SU-DHL-6 (cell line): ENCODE measurements at regions not wholly inside any gene's neighbourhood (a gene's known extent, or its start where the extent isn't known, plus 50 kb on each side); places are given as distances from the start of the nearest gene placed in this dataset.
"Not testable (repeated sequence)": the region's sequence is repeated elsewhere in the genome, so short reads cannot be mapped to it uniquely, and the experiment has no call there.

Experiments used
- H2AFZ ChIP-seq: fragments of 200-600 bp; sonication (generic); 2 replicates; pipeline ENCODE4 v1.6.1; 2014; ENCODE audit warnings: low read depth, mild to moderate bottlenecking, moderate library complexity, mixed read lengths, antibody characterized with exemption, low read length; ENCODE audit not compliant: severe bottlenecking
- H3F3A ChIP-seq: fragments of 200-600 bp; shearing (Covaris generic); 2 replicates; pipeline ENCODE4 v1.6.0; 2016; ENCODE audit warnings: antibody characterized with exemption, mild to moderate bottlenecking; ENCODE audit not compliant: insufficient read depth
- H3K27ac ChIP-seq: fragments of 200-600 bp; sonication (generic); 2 replicates; pipeline ENCODE4 v1.5.1; 2016; ENCODE audit warnings: low read depth, mild to moderate bottlenecking, low read length, moderate library complexity, mixed read lengths
- H3K27me3 ChIP-seq: fragments of 200-600 bp; sonication (generic), shearing (Covaris generic); 2 replicates; pipeline ENCODE4 v1.6.0; 2014; ENCODE audit warnings: mild to moderate bottlenecking, low read length
- H3K36me3 ChIP-seq: fragments of 200-600 bp; sonication (generic); 2 replicates; pipeline ENCODE4 v1.6.1; 2014; ENCODE audit warnings: mild to moderate bottlenecking, low read length, mixed read lengths
- H3K4me2 ChIP-seq: fragments of 300-600, 200-600 bp; shearing (Covaris generic), sonication (generic); 2 replicates; pipeline ENCODE4 v1.6.0; 2014; ENCODE audit warnings: low read length, low read depth, mild to moderate bottlenecking; ENCODE audit not compliant: poor library complexity, severe bottlenecking
- H3K4me3 ChIP-seq: fragments of 200-600 bp; sonication (generic); 2 replicates; pipeline ENCODE4 v1.5.1; 2014; ENCODE audit warnings: antibody characterized with exemption, low read length, mild to moderate bottlenecking, mixed read lengths; ENCODE audit not compliant: insufficient read depth, poor library complexity, severe bottlenecking
- H3K79me2 ChIP-seq: fragments of 200-600 bp; sonication (generic); 2 replicates; pipeline ENCODE4 v1.6.1; 2014; ENCODE audit warnings: mild to moderate bottlenecking, low read length, moderate library complexity; ENCODE audit not compliant: insufficient read depth
- H3K9ac ChIP-seq: fragments of 200-600 bp; sonication (generic); 2 replicates; pipeline ENCODE4 v1.7.0; 2014; ENCODE audit warnings: mild to moderate bottlenecking, low read length
- H3K9me2 ChIP-seq: fragments of 200-600 bp; sonication (generic); replicated peaks from 2 replicates; pipeline ENCODE4 v1.6.1; 2014; ENCODE audit warnings: low read length; ENCODE audit not compliant: insufficient read depth
- H3K9me3 ChIP-seq: fragments of 200-600 bp; sonication (generic); 2 replicates; pipeline ENCODE4 v1.6.1; 2014; ENCODE audit warnings: low read length, mixed read lengths; ENCODE audit not compliant: insufficient read depth
- H4K20me1 ChIP-seq: fragments of 200-600 bp; sonication (generic); 2 replicates; pipeline ENCODE4 v1.6.1; 2014; ENCODE audit warnings: low read depth, mild to moderate bottlenecking, antibody characterized with exemption, low read length, moderate library complexity, mixed read lengths
- EZH2phosphoT487 ChIP-seq: fragments of 200-600 bp; sonication (generic), shearing (Covaris generic); conservative IDR thresholded peaks from 2 replicates; pipeline ENCODE4 v1.6.1; 2018; ENCODE audit warnings: mild to moderate bottlenecking, antibody characterized with exemption, low read length, moderate library complexity, mixed read lengths
- TF ChIP-seq, protein P1 (sequence below): fragments of 200-600 bp; sonication (generic); IDR thresholded peaks from one replicate; pipeline ENCODE4 v1.5.1; 2017; ENCODE audit warnings: antibody characterized with exemption, mild to moderate bottlenecking, low read length, moderate library complexity; ENCODE audit not compliant: insufficient read depth, poor library complexity, severe bottlenecking

DNA sequence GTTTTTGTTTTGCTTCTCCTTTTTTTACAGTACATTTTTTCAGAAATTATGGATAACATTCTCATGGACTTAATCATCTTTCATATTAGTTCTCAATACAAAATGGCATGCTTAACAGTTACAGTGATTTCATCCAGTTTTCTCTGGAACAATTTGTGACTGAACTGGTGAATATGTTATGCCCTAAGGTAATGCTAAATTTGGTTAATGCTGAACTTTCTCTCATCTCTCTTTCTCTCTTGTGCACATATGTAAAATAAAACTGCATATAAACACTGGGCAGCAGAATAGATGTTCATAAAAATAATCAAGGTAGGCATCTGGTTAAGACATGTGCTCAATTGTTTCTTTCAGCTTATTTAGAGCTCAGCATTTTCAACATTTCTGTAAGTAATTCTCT is 196.3 kb upstream of the TMEFF2 start:
- H3K36me3 ChIP-seq: no peaks in the 10 kb centered on the region
- TF ChIP-seq, protein P1, sequence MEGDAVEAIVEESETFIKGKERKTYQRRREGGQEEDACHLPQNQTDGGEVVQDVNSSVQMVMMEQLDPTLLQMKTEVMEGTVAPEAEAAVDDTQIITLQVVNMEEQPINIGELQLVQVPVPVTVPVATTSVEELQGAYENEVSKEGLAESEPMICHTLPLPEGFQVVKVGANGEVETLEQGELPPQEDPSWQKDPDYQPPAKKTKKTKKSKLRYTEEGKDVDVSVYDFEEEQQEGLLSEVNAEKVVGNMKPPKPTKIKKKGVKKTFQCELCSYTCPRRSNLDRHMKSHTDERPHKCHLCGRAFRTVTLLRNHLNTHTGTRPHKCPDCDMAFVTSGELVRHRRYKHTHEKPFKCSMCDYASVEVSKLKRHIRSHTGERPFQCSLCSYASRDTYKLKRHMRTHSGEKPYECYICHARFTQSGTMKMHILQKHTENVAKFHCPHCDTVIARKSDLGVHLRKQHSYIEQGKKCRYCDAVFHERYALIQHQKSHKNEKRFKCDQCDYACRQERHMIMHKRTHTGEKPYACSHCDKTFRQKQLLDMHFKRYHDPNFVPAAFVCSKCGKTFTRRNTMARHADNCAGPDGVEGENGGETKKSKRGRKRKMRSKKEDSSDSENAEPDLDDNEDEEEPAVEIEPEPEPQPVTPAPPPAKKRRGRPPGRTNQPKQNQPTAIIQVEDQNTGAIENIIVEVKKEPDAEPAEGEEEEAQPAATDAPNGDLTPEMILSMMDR: no peak
- TF ChIP-seq EZH2phosphoT487: no peak
- H3K4me3 ChIP-seq: no peak overlapping the region
- H3F3A ChIP-seq: no peaks in the 10 kb centered on the region
- H3K27me3 ChIP-seq: no peaks in the 10 kb centered on the region
- no peak overlapping the region for H3K27ac ChIP-seq
- no peak overlapping the region for H3K4me2 ChIP-seq
- no peaks in the 10 kb centered on the region for H4K20me1 ChIP-seq
- no peaks in the 10 kb centered on the region for H3K9me2 ChIP-seq
- H3K9me3 ChIP-seq: no peaks in the 10 kb centered on the region
- no peak overlapping the region for H3K9ac ChIP-seq
- H3K79me2 ChIP-seq: no peaks in the 10 kb centered on the region
- no peak overlapping the region for H2AFZ ChIP-seq

DNA sequence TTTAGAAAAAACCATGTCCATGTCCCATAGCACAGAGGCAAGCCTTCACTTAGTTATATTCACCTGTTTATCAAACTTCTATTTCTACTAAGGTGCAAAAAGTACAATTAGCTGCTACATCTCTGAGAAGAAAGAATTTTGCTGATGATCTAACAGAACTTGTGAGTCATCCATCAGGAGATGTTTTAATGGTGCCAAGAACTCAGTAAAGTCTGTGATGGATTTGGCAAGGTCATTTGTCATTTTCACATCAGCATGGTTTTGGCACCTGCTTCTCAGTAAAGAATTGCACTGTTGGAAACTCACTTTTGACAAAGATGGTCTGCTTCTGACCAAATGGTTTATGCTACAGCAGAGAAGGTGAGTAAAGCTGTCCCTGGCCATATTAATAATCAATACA is 195.7 kb upstream of the TMEFF2 start:
- no peak overlapping the region for H3K4me3 ChIP-seq
- H3K36me3 ChIP-seq: no peaks in the 10 kb centered on the region
- no peak overlapping the region for H3K4me2 ChIP-seq
- no peaks in the 10 kb centered on the region for H3K9me3 ChIP-seq
- H3K27me3 ChIP-seq: no peaks in the 10 kb centered on the region
- no peaks in the 10 kb centered on the region for H4K20me1 ChIP-seq
- TF ChIP-seq, protein P1: no peak
- TF ChIP-seq EZH2phosphoT487: no peak
- no peak overlapping the region for H3K9ac ChIP-seq
- no peak overlapping the region for H3K27ac ChIP-seq
- no peaks in the 10 kb centered on the region for H3K9me2 ChIP-seq
- no peaks in the 10 kb centered on the region for H3K79me2 ChIP-seq
- H2AFZ ChIP-seq: no peak overlapping the region
- H3F3A ChIP-seq: no peaks in the 10 kb centered on the region

DNA sequence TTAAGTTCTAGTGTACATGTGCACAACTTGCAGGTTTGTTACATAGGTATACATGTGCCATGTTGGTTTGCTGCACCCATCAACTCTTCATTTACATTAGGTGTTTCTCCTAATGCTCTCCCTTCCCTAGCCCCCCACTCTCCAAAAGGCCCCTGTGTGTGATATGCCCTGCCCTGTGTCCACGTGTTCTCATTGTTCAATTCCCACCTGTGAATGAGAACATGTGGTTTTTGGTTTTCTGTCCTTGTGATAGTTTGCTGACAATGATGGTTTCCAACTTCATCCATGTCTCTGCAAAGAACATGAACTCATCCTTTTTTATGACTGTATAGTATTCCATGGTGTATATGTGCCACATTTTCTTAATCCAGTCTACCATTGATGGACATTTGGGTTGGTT is 189.5 kb upstream of the TMEFF2 start:
- not testable (repeated sequence) for H4K20me1 ChIP-seq, H3K4me2 ChIP-seq, H3K27me3 ChIP-seq, H3K27ac ChIP-seq, H2AFZ ChIP-seq, H3K9ac ChIP-seq, H3K9me2 ChIP-seq, H3K9me3 ChIP-seq, H3F3A ChIP-seq, H3K79me2 ChIP-seq, H3K36me3 ChIP-seq, H3K4me3 ChIP-seq

DNA sequence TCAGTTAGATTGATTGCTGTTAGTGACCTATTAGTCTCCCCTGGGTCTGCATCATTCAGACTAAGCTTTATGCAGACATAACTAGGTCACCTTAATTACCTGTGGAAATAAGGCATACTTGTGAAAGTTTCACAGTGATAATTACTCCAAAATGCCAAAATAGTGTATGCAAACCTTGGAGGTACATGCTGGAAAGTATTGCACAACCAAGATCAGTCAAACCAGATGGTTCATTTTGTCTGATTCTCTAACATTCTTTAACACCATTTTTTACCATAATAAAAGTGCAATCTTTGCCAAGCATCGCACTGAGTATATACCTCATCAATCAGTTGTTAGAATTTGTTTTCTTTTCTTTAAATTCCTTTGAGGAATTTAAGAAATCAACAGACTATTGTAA is 186.3 kb upstream of the TMEFF2 start:
- H3K4me2 ChIP-seq: no peak overlapping the region
- H3K79me2 ChIP-seq: no peaks in the 10 kb centered on the region
- no peaks in the 10 kb centered on the region for H3K36me3 ChIP-seq
- no peaks in the 10 kb centered on the region for H3F3A ChIP-seq
- no peak overlapping the region for H2AFZ ChIP-seq
- no peak overlapping the region for H3K27ac ChIP-seq
- no peaks in the 10 kb centered on the region for H3K27me3 ChIP-seq
- H3K9me2 ChIP-seq: no peaks in the 10 kb centered on the region
- H3K9ac ChIP-seq: no peak overlapping the region
- no peak overlapping the region for H3K4me3 ChIP-seq
- H3K9me3 ChIP-seq: no peaks in the 10 kb centered on the region
- TF ChIP-seq, protein P1: no peak
- TF ChIP-seq EZH2phosphoT487: no peak
- no peaks in the 10 kb centered on the region for H4K20me1 ChIP-seq
